ENCODE measurements at regions not wholly inside any gene's neighbourhood (a gene's known extent, or its start where the extent isn't known, plus 50 kb on each side); places are given as distances from the start of the nearest gene placed in this dataset.

DNA sequence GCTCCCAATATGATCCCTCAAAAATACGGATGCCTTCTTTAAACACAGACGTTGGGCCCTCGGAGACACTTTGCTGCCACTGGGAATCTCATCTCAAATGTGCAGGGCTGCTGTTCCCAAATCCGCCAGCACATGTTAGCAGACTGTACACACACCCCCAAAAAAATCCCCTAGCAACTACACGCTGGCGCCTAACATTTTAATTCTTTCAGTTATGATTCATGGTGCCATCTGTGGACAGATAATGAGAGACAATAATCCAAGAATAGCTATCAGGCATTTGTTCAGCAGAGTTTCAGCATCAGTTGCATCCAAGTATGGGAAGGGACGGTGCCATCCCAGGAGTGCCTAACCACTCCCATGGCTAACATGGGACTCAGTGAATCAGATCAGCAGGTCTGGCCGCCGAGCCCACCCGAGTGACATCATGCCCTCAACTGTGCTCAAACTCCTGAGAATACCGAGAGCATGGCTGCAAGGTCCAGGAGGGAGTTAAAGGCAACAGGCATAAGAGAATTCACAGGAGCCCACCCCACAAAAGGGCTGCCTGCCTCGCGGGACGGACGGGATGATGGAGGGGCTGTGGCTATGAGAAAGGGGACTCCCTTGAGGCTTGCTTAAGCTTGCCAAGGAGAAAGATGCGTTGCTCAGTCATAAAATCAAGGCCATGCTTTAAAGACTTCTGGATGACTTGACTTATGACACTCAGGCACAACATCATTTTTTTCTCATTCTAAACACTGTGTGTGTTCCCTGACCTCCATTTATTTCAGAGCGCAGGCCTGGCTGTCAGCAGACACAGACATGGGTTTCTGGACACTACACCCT is 337.0 kb downstream of the SHANK2 start:
- no peak for DNase-seq (ENCODE audit: low read depth, low spot score)
- no peak overlapping the region for H3K27ac ChIP-seq

DNA sequence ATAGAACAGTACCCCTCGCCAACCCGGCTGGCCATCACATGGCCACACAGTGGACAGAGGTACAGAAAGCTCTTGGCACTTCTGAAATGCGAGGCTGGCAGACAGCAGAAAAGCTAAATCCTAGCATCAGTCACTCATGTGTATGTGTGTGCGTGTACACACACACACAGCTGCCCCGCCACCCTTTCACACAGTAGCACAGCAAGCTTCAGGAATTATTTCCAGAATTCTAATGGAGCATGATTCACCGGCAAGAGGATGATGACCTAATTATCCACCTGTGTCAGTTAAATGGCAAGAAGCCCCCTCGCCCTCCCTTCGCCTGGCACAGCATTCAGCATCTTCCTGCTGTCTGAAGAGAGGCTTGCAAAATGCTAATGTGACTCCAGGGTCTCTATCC is 336.0 kb downstream of the SHANK2 start:
- DNase-seq (ENCODE audit: low read depth, low spot score): no peak
- H3K27ac ChIP-seq: no peak overlapping the region

DNA sequence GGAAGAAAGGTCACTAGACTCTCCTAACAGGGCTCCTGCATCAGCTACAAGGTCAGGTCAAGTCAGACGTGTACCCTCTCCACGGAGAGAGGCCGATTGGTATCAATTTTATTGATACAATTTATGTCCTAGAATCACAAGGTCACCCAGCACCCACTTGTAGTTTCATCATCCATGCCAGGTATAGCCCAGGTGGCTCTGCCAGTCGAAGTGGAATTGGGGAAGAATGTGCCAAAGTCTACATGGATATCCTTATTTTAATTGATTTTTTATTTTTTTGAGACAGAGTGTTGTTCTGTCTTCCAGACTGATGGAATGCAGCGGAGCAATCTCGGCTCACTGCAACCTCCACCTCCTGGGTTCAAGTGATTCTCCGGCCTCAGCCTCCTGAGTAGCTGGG is 334.1 kb downstream of the SHANK2 start:
- H3K27ac ChIP-seq: no peak overlapping the region
- DNase-seq (ENCODE audit: low read depth, low spot score): no peak

DNA sequence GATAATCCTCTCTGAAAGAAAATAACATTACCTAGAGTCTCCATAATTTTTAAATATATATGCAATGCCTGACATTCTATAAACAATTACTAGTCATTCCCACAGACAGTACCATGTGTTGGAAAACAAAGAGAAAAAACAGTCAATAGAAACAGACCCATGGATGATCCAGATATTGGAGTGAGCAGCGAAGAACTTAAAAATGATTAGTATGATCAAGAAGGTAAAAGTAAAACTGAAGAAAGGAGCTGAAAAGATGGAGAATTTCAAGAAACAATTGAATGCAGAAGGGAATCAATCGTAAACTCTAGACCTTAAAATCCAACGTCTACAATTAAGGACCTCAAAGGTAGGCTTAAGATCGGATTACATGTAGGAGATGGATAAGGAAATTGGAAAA is 330.6 kb downstream of the SHANK2 start:
- no peak for DNase-seq (ENCODE audit: low read depth, low spot score)
- H3K27ac ChIP-seq: no peak overlapping the region

DNA sequence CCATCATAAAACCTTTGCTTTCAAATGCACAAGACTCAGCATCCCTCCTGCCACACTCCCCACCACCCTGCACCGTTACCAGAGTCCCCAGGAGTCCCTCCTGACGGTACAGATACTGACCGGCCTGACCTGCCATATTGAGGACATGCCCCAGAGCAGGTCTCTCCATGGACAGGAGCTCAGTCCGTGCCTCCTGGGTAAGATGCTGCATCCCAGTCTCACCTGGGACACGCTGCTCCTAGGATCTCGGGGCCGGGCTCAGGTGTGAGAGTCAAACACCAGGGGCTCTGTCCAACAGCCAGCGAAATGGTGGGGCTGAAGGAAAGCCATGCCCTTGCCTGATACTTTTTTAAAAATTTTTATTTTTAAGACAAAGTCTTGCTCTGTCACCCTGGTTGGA is 328.3 kb downstream of the SHANK2 start:
- no peak overlapping the region for H3K27ac ChIP-seq
- no peak for DNase-seq (ENCODE audit: low read depth, low spot score)

DNA sequence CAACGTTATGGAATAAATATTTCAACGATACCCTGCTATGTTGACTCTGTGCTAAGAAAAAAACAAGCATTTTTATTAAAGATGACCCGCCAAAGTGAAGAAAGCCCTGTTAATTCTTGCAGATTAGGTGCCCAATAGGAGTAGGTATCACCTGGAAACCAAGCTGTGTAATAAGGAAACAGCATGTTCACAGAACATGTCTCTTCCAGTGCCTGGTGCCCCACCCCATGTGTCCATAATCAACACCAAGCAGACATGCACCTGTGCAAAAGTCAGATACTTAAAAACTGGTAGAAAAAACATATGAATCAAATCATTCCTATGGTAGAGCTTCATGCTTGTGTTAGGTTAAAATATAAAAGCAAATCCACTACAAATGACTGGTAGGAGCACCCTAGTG is 327.1 kb downstream of the SHANK2 start:
- no peak for DNase-seq (ENCODE audit: low read depth, low spot score)
- H3K27ac ChIP-seq: no peak overlapping the region

DNA sequence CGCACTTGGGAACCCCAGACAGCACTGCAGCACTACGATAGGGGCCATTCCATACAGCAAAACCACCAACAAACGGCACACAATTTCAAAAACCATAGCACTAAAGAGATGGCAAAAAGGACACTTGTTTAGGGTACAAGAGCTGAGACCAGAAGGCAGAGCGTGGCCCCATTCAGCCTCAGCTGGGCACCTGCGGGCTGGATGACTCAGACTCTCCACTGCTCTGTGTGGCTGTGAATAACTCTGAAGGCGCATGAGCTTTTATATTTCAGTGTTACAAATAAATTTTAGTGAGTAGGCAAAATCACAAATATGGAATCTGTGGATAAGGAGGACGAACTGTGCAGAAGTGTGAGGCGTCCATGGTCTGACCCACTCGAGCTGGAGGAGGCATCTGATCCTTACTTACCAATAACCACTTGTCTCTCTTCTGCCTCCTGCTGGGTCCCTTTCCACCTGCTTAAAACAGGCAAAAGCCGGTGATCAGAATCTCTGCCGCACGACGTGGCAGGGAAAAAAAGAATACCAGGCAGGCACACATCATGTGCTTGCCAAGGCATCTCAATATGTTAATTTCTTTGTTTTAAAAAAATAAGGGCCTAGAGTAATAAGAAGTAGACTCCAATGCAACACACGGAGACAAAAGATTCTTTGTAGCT is 325.7 kb downstream of the SHANK2 start:
- no peak overlapping the region for H3K27ac ChIP-seq
- DNase-seq (ENCODE audit: low read depth, low spot score): no peak

DNA sequence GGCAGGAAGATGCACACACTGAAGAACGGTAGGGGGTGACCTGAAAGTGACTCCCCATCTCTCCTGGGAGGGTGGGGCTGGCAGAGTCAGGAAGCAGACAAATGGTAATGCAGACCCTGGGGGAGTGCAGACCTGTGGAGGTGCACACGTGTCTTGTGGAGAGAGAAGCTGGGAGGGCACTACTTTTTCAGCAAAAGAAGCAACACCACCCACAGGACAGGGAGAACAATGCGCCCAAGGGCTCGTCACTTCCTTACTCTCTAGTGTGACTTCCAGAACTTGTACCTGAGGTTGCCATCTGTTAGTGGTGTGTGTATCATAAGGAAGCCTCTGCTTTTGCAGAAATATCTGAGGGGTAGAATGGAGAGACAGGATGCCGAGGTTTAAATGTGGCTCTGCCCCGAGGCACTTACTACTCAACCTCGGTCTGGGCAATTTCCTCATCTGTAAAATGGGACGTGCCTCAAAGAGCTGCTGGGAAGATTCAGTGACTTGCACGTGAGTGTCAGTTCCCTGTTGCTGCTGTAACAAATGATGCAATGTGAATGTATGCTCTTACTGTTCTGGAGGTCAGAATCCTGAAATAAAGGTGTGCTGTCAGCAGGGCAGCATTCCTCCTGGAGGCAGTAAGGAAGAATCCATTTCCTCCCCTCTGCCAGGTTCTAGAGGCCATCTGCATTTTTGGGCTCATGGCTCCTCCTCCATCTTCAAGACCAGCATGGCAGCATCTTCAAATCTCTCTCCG is 323.4 kb downstream of the SHANK2 start:
- no peak overlapping the region for H3K27ac ChIP-seq
- DNase-seq (ENCODE audit: low read depth, low spot score): no peak

DNA sequence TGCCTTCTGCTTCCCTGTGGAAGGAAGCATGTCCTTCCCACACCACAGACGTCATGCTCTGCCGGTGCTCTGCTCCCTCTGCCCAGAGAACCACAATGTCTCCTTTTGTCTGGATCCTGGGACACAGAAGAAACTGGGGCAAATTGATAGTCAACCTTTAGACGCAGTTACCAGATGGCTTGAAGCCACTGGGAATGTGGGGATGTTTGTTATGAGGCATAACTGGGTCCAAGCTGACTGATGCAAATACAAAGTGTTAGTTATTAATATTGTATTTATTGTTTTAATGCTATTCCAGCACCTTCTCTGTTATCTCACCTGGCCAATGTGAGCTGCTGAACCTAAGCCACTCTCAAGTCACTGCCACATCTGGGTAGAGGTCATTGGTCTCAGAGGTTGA is 322.2 kb downstream of the SHANK2 start:
- H3K27ac ChIP-seq: no peak overlapping the region
- no peak for DNase-seq (ENCODE audit: low read depth, low spot score)

DNA sequence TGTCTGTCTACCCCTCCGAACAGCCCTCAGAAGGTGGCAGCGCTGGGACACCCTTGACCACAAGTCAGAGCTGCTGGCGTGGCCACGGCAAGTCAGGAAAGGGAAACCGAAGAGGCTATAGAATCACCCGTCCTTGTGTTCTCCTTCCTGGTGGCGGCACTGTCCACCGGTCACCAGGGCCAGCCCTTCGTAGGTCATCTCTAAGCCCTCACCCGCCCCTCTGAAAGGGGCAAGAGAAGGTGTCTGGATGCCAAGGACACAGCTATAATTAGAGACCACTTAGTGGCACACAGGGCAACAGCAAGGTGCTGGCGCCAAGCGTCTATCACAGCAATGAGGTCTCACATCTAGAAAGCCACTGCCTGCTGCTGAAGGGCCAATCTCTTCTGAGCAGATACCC is 320.9 kb downstream of the SHANK2 start:
- DNase-seq (ENCODE audit: low read depth, low spot score): no peak
- no peak overlapping the region for H3K27ac ChIP-seq

DNA sequence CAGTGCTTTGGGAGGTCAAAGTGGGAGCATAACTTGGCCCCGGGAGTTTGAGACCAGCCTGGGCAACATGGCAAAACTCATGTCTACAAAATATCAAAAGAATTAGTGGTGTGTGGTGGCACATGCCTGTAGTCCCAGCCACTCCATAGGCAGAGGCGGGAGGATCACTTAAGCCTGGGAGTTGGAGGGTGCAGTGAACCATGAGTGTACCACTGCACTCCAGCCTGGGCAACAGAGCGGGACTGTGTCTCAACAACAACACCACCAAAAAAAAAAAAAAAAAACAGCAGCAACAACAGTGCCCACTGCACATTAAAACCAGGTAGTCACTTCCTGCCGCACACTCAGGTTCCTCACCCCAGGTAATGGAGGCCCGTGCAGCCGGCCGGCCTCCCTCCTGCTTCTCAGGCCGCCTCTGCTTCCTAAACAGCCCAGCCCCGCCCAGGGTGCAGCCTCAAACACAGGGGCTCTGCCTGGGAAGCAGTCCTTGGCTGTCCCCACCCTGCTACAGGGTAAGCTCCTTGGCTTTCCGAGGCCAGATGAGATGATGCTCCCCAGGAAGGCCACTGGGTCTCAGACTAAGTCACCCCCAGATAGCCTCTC is 318.3 kb downstream of the SHANK2 start:
- DNase-seq (ENCODE audit: low read depth, low spot score): no peak

DNA sequence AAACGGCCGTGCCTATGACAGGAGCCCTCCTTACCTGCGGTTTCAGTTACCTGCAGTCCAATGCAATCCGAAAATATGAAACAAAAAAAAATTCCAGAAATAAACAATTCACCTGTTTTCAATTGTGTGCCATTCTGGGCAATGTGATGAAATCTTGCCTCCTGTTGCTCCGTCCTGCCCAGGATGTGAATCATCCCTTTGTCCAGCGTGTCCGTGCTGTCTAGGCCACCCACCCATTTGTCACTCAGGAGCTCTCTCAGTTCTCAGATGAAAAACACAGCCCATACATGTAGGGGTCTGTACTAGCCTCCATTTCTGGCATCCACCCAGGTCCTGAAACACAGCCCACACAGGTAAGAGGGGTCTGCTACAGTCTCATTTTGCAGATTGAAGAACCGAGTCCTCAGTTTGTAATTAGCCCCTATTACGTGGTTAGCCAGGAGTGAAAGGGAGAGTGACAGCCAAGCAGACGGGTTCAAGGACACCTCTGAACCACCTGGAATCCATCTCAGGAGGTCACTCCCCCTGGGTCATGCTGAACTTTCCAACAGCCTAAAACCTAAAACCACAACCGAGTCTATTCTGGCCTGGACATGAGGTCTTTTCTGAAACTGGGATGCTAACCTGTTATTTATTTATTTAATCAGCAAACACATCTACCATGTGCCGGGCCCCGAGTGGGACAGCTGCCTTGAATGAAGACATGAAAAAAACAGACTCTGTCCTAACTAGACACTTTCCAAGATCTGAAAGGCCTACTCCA is 317.2 kb downstream of the SHANK2 start:
- H3K27ac ChIP-seq: peak overlapping the region; percentile 64
- DNase-seq (ENCODE audit: low read depth, low spot score): no peak

More for the DNA sequence above, 318.3 kb downstream of the SHANK2 start:
- peak overlapping the region; percentile 64 for H3K27ac ChIP-seq

DNA sequence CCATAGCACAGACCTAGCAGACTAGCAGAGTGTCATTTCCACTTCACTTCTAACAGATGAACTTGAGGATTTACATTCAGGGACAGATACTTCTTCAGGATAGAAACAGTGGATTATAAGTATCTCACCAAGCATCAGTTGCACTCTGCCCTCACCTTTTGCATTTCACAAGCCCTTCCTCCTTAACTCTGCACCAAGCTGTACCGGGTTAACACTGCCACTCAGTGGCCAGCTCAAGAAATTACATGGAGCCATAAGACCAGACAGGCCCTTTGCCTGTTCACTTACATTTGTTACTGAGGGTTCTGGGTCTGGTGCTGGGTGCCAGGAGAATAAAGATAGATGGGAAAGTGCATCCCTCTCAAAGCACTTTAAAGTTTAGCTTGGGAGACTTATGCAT is 309.8 kb downstream of the SHANK2 start:
- no peak overlapping the region for H3K27ac ChIP-seq
- no peak for DNase-seq (ENCODE audit: low read depth, low spot score)

DNA sequence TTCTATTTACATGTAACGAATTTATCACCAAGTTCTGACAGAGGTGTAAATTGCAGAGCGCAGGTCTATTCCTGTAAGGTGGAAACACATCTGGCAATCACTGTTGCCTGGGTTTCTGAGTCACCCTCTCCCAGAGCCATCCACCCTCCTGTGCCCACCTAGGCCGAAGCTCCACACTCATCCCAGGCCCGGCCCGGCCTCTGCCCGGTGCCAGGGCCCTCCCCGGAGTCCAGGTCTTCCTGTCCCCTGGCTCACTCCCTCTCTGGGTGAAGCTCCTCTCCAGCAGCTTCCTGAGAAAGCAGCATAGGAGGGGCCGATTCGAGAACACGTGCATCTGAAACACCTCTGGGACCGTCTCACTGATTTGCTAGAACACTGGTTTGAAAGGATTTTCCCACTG is 308.2 kb downstream of the SHANK2 start:
- no peak overlapping the region for H3K27ac ChIP-seq

DNA sequence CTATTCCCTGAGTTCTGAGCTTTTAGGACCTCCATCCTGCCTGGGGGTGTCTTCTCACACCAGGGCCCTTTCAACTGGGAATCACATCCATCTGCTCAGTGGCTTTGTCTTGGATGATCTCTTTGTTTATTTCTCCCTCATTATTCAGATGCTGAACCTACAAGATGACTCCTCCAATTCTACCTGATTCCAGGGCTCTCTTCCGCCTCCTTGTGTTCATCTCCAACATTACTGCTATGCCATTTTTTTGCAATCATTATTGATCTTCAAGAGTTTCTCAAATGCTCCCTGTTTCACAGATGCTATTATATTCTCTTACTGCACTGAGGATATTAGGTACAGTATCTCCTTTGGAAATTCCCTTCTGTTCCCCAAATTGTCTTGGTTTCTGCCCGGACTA is 307.7 kb downstream of the SHANK2 start:
- no peak for DNase-seq (ENCODE audit: low read depth, low spot score)
- no peak overlapping the region for H3K27ac ChIP-seq

More for the DNA sequence above, 308.2 kb downstream of the SHANK2 start:
- DNase-seq (ENCODE audit: low read depth, low spot score): no peak

DNA sequence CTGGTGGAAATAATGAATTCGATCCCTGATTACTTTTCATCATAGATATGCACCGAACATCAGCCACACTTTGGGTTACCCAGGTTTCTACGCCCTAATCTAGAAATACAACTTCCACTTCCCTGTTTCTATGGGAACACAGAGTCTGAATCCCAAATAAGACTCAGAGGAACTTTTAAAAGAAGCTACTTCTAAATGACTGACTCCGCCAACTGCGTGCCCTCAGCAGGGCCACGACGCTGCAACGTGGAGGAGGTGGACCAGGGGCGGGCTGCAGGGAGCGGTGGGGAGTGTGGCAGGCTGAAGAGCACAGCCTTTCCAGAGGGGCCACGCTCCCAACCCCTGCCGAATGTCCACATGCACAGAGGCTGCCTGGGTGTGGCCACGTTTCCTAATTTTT is 304.0 kb downstream of the SHANK2 start:
- no peak overlapping the region for H3K27ac ChIP-seq
- no peak for DNase-seq (ENCODE audit: low read depth, low spot score)

DNA sequence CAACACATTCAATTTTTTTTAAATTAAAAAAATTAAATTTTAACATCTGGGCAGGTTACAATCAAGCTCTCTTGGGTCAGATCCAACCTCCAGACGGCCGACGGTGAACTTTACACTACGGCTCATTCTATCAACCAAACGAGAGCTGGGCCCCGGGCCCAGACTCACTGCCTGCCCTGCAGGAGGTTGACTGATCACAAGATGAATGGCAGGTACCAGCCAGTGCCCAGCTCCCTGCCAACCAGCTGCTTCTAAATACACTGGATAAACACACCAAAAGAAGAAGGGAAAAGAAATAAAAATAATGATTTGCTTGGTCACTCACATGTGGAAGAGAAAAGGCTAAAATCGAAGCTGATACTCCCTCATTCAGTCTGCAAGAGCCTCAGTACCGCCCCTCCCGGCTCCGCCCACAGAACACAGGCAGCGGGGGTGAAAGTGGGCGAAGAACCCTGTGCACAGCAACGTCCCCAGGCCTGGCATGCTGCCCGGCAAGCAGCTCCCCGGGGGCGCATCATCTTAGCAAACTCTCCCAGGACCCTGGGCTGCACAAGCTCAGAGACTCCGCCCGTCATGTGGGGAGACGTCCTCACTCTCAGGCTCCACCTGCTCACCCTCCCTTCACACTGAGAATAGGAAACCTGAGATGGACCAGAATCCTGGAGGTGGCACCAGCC is 303.4 kb downstream of the SHANK2 start:
- DNase-seq (ENCODE audit: low read depth, low spot score): no peak

DNA sequence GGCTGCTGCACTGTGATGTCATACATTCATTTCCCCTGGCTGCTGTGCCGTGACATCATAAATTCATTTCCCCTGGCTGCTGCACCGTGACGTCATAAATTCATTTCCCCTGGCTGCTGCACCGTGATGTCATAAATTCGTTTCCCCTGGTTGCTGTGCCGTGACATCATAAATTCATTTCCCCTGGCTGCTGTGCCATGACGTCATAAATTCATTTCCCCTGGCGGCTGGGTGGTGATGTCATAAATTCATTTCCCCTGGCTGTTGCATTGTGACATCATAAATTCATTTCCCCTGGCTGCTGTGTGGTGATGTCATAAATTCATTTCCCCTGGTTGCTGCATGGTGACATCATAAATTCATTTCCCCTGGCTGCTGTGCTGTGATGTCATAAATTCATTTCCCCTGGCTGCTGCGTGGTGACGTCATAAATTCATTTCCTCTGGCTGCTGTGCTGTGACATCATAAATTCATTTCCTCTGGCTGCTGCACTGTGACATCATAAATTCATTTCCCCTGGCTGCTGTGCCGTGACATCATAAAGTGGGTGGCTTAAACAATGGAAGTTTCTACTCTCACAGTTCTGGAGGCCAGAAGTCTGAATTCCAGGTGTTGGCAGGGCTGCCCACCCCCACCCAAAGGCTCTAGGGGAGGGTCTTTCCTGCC is 301.1 kb downstream of the SHANK2 start:
- no peak overlapping the region for H3K27ac ChIP-seq
- no peak for DNase-seq (ENCODE audit: low read depth, low spot score)

More for the DNA sequence above, 303.4 kb downstream of the SHANK2 start:
- H3K27ac ChIP-seq: no peak overlapping the region

DNA sequence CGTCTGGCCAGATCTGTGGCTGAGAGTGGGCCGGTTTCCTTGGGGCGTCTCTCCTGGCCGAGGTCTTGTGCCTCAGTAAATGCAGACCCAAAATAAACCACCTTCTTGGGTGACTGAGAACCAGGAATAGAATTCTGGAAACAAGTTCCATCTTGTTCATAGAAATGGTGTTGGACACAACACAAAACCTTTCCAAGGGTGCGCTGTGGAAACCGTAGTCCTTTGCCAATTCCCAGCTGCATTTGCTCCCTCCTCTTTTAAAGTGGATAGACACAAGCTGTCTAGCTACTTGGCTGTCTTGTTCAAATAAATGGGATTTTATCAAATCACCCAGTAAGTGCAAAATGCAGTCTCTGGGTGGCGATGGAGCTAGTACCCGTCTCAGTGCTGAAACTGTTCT is 300.2 kb downstream of the SHANK2 start:
- DNase-seq (ENCODE audit: low read depth, low spot score): no peak
- no peak overlapping the region for H3K27ac ChIP-seq

Measured in epithelial cell of prostate (primary cell).